Activated T-cell treated with anti-CD3 and anti-CD28 coated beads, Interleukin-2, amount 50 U/mL, for 24 hours (primary cell): ENCODE measurements at regions not wholly inside any gene's neighbourhood (a gene's known extent, or its start where the extent isn't known, plus 50 kb on each side); places are given as distances from the start of the nearest gene placed in this dataset.
"Not testable (repeated sequence)": the region's sequence is repeated elsewhere in the genome, so short reads cannot be mapped to it uniquely, and the experiment has no call there.

Experiments
- DNase-seq: peaks from one replicate; pipeline ENCODE4 v3.0.0-alpha.2; 2020
- H3K27ac Mint-ChIP-seq: 2 replicates; pipeline ENCODE4 v1.8.0; 2020; ENCODE audit warnings: mild to moderate bottlenecking, mixed read lengths
- H3K27me3 Mint-ChIP-seq: 2 replicates; pipeline ENCODE4 v1.8.0; 2020; ENCODE audit warnings: mixed read lengths
- H3K36me3 Mint-ChIP-seq: 2 replicates; pipeline ENCODE4 v1.8.0; 2020; ENCODE audit warnings: low read depth, mixed read lengths
- H3K4me1 Mint-ChIP-seq: 2 replicates; pipeline ENCODE4 v1.8.0; 2020; ENCODE audit warnings: low read depth, mixed read lengths
- H3K4me3 Mint-ChIP-seq: 2 replicates; pipeline ENCODE4 v1.8.0; 2020; ENCODE audit warnings: mild to moderate bottlenecking, moderate library complexity, mixed read lengths
- H3K9me3 Mint-ChIP-seq: 2 replicates; pipeline ENCODE4 v1.8.0; 2020; ENCODE audit warnings: mixed read lengths

GRCh38 chr10:33783078-33783477 is 448.6 kb upstream of the NRP1 start:
- Mint-ChIP-seq H3K36me3 (no peaks in the 10 kb centered on the region), H3K4me1 (no peaks in the 10 kb centered on the region), H3K9me3 (no peaks in the 10 kb centered on the region), H3K27me3 (no peaks in the 10 kb centered on the region), H3K4me3 (no peak overlapping the region), H3K27ac (no peak overlapping the region)
- DNase-seq: no peak

GRCh38 chr10:33781606-33782395 is 447.3 kb upstream of the NRP1 start:
- H3K27ac Mint-ChIP-seq: no peak overlapping the region
- no peak overlapping the region for H3K4me3 Mint-ChIP-seq
- no peaks in the 10 kb centered on the region for H3K9me3 Mint-ChIP-seq
- no peak for DNase-seq
- no peaks in the 10 kb centered on the region for H3K4me1 Mint-ChIP-seq
- H3K36me3 Mint-ChIP-seq: no peaks in the 10 kb centered on the region
- H3K27me3 Mint-ChIP-seq: no peaks in the 10 kb centered on the region

GRCh38 chr10:33780961-33781360 is 446.5 kb upstream of the NRP1 start:
- no peak for DNase-seq
- Mint-ChIP-seq H3K36me3 (no peaks in the 10 kb centered on the region), H3K27me3 (no peaks in the 10 kb centered on the region), H3K4me3 (no peak overlapping the region), H3K9me3 (no peaks in the 10 kb centered on the region), H3K27ac (no peak overlapping the region), H3K4me1 (no peaks in the 10 kb centered on the region)

GRCh38 chr10:33777223-33777622 is 442.8 kb upstream of the NRP1 start:
- H3K9me3 Mint-ChIP-seq: no peaks in the 10 kb centered on the region

GRCh38 chr10:33776419-33777070 is 442.1 kb upstream of the NRP1 start:
- H3K27me3 Mint-ChIP-seq: peaks cover 7% of the 10 kb centered on the region
- H3K27ac Mint-ChIP-seq: no peak overlapping the region
- no peak overlapping the region for H3K4me3 Mint-ChIP-seq
- DNase-seq: no peak
- H3K9me3 Mint-ChIP-seq: no peaks in the 10 kb centered on the region
- no peaks in the 10 kb centered on the region for H3K36me3 Mint-ChIP-seq
- peaks cover 7% of the 10 kb centered on the region for H3K4me1 Mint-ChIP-seq

More at GRCh38 chr10:33777223-33777622, 442.8 kb upstream of the NRP1 start:
- no peak overlapping the region for H3K4me3 Mint-ChIP-seq
- H3K27me3 Mint-ChIP-seq: peaks cover 7% of the 10 kb centered on the region
- no peak for DNase-seq
- H3K36me3 Mint-ChIP-seq: no peaks in the 10 kb centered on the region
- no peak overlapping the region for H3K27ac Mint-ChIP-seq
- H3K4me1 Mint-ChIP-seq: peaks cover 3% of the 10 kb centered on the region

- no peaks in the 10 kb centered on the region for H3K36me3 Mint-ChIP-seq
- no peak overlapping the region for H3K4me3 Mint-ChIP-seq
- H3K4me1 Mint-ChIP-seq: peaks cover 7% of the 10 kb centered on the region
- no peaks in the 10 kb centered on the region for H3K9me3 Mint-ChIP-seq
- peaks cover 7% of the 10 kb centered on the region for H3K27me3 Mint-ChIP-seq
- DNase-seq: no peak
- no peak overlapping the region for H3K27ac Mint-ChIP-seq
Observed at GRCh38 chr10:33774857-33775256, 440.4 kb upstream of the NRP1 start.

GRCh38 chr10:33773886-33774480 is 439.5 kb upstream of the NRP1 start:
- Mint-ChIP-seq H3K27ac (no peak overlapping the region), H3K36me3 (no peaks in the 10 kb centered on the region), H3K4me1 (peaks cover 7% of the 10 kb centered on the region), H3K9me3 (no peaks in the 10 kb centered on the region), H3K27me3 (peaks cover 7% of the 10 kb centered on the region), H3K4me3 (no peak overlapping the region)
- no peak for DNase-seq

- DNase-seq: no peak
- H3K9me3 Mint-ChIP-seq: no peaks in the 10 kb centered on the region
- H3K36me3 Mint-ChIP-seq: no peaks in the 10 kb centered on the region
- H3K27me3 Mint-ChIP-seq: peaks cover 7% of the 10 kb centered on the region
- H3K27ac Mint-ChIP-seq: no peak overlapping the region
- H3K4me1 Mint-ChIP-seq: peaks cover 7% of the 10 kb centered on the region
- H3K4me3 Mint-ChIP-seq: no peak overlapping the region
Observed at GRCh38 chr10:33773253-33773573, 438.7 kb upstream of the NRP1 start.

- Mint-ChIP-seq H3K27me3 (peaks cover 7% of the 10 kb centered on the region), H3K9me3 (no peaks in the 10 kb centered on the region), H3K4me1 (peaks cover 7% of the 10 kb centered on the region), H3K4me3 (no peak overlapping the region), H3K36me3 (no peaks in the 10 kb centered on the region), H3K27ac (no peak overlapping the region)
- DNase-seq: no peak
Observed at GRCh38 chr10:33772370-33773252, 438.1 kb upstream of the NRP1 start.

- not testable (repeated sequence) for H3K27me3 Mint-ChIP-seq, DNase-seq, H3K36me3 Mint-ChIP-seq, H3K4me3 Mint-ChIP-seq, H3K4me1 Mint-ChIP-seq, H3K9me3 Mint-ChIP-seq, H3K27ac Mint-ChIP-seq
Observed at GRCh38 chr10:33771856-33772255, 437.4 kb upstream of the NRP1 start.

GRCh38 chr10:33764694-33765185 is 430.3 kb upstream of the NRP1 start:
- Mint-ChIP-seq H3K4me1 (no peaks in the 10 kb centered on the region), H3K36me3 (no peaks in the 10 kb centered on the region), H3K9me3 (peaks cover 5% of the 10 kb centered on the region), H3K27ac (no peak overlapping the region), H3K4me3 (no peak overlapping the region), H3K27me3 (peaks cover 2% of the 10 kb centered on the region)
- DNase-seq: no peak

- peaks cover 2% of the 10 kb centered on the region for H3K27me3 Mint-ChIP-seq
- H3K4me1 Mint-ChIP-seq: no peaks in the 10 kb centered on the region
- no peak overlapping the region for H3K4me3 Mint-ChIP-seq
- no peak overlapping the region for H3K27ac Mint-ChIP-seq
- H3K36me3 Mint-ChIP-seq: no peaks in the 10 kb centered on the region
- H3K9me3 Mint-ChIP-seq: peaks cover 5% of the 10 kb centered on the region
- DNase-seq: no peak
Observed at GRCh38 chr10:33760056-33760943, 425.8 kb upstream of the NRP1 start.

- Mint-ChIP-seq H3K4me1 (no peaks in the 10 kb centered on the region), H3K4me3 (no peak overlapping the region), H3K9me3 (peaks cover 5% of the 10 kb centered on the region)
Observed at GRCh38 chr10:33759191-33759590, 424.7 kb upstream of the NRP1 start.

More at GRCh38 chr10:33759191-33759590, 424.7 kb upstream of the NRP1 start:
- H3K27me3 Mint-ChIP-seq: peaks cover 2% of the 10 kb centered on the region
- no peaks in the 10 kb centered on the region for H3K36me3 Mint-ChIP-seq
- DNase-seq: no peak
- H3K27ac Mint-ChIP-seq: no peak overlapping the region
